ENCODE measurements at regions not wholly inside any gene's neighbourhood (a gene's known extent, or its start where the extent isn't known, plus 50 kb on each side); places are given as distances from the start of the nearest gene placed in this dataset.

DNA sequence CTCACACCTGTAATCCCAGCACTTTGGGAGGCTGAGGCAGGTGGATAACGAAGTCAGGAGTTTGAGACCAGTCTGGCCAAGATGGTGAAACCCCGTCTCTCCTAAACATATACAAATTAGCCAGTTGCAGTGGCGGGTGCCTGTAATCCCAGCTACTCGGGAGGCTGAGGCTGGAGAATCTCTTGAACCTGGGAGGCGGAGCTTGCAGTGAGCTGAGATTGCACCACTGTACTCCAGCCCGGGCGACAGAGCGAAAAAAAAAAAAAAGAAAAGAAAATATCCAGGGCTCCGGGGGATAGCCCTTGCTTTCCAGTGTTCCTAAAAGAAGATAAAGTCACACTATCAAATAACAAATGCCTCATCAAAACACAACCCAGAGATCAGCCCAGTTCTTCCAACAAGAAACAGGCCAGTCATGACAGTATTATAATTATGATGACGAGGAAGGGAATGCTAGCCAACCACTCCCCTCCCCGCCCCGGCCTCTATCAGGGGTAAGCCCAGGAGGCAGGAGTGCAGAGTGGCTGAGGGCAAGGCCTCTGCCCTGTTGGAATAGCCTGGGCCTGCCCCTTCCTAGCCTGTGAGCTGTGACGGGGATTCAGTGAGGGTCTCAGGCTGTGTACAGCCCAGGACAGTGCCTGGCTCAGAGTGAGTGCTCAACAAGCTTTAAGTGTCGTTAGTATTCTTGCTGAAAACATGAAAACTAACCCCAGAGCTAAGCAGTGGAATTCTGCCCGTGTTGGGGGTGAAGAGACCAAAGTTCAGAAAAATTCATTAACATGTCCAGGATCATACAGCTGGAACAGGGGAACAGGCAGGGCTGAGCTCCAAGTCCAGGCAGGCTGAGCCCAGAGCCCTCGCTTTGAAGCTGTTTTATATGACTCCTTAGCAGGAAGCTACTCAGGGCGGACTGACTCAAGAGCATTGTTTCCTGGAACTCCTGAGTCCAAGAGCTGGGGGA lies 54.3 kb downstream of the FAM241B start:
- no peak overlapping the region for H2AFZ ChIP-seq (ENCODE audit: low read length, unreplicated experiment)
- peak overlapping the region; percentile 62 for H3K27ac ChIP-seq (ENCODE audit: low read depth, low read length)
- peaks cover 56% of the 10 kb centered on the region for H3K27me3 ChIP-seq (ENCODE audit: insufficient read depth, low read length)
- peaks cover 22% of the 10 kb centered on the region for H3K4me1 ChIP-seq (ENCODE audit: control insufficient read depth, insufficient read depth, low read length, unreplicated experiment)
- no peaks in the 10 kb centered on the region for H3K36me3 ChIP-seq (ENCODE audit: insufficient read depth, low read length)
- H3K4me3 ChIP-seq (ENCODE audit: low read depth, low read length): no peak overlapping the region
- H3K79me2 ChIP-seq (ENCODE audit: control insufficient read depth, insufficient read depth, low read length, unreplicated experiment): no peaks in the 10 kb centered on the region

DNA sequence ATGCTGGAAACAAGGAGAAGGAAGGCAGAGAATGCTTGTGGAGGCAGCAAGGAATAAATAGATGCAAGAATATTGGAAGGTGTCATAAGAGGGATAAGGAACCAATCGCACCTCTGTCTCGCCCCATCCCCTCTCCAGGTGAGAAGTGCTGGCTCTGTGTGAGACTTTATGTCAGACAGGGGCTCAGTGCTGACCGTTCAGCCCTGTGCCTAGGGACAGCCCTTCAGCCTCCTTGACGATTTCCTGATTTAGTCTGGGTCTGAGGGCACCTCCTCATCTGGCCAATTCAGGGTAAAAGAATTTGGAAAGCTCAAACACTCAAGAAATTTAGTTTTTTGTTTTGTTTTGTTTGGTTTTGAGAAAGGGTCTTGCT lies 54.9 kb downstream of the FAM241B start:
- peak overlapping the region; percentile 62 for H3K27ac ChIP-seq (ENCODE audit: low read depth, low read length)
- H3K4me1 ChIP-seq (ENCODE audit: control insufficient read depth, insufficient read depth, low read length, unreplicated experiment): peaks cover 22% of the 10 kb centered on the region
- no peak overlapping the region for H3K4me3 ChIP-seq (ENCODE audit: low read depth, low read length)
- H2AFZ ChIP-seq (ENCODE audit: low read length, unreplicated experiment): no peak overlapping the region
- no peaks in the 10 kb centered on the region for H3K36me3 ChIP-seq (ENCODE audit: insufficient read depth, low read length)
- H3K79me2 ChIP-seq (ENCODE audit: control insufficient read depth, insufficient read depth, low read length, unreplicated experiment): no peaks in the 10 kb centered on the region
- H3K27me3 ChIP-seq (ENCODE audit: insufficient read depth, low read length): peaks cover 53% of the 10 kb centered on the region

DNA sequence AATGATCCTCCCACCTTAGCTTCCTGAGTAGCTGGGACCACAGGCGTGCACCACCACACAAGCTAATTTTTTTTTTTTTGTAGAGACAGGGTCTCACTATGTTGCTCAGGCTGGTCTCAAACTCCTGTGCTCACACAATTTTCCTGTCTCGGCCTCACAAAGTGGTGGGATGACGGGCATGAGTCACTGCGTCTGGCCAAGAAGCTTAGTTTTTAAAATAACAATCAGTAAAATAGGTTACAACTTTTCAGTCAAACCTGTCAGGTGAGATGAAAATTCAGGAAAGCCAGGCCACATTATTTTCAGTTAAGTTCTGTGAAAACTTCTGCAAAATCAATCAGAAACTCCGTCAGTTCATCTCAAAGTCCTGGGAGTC lies 55.4 kb downstream of the FAM241B start:
- Histone ChIP-seq H3K27ac (ENCODE audit: low read depth, low read length) (peak overlapping the region; percentile 22; the same call in 1 of the 2 replicates), H3K4me3 (ENCODE audit: low read depth, low read length) (no peak overlapping the region), H3K36me3 (ENCODE audit: insufficient read depth, low read length) (no peaks in the 10 kb centered on the region), H3K79me2 (ENCODE audit: control insufficient read depth, insufficient read depth, low read length, unreplicated experiment) (no peaks in the 10 kb centered on the region), H3K27me3 (ENCODE audit: insufficient read depth, low read length) (peaks cover 50% of the 10 kb centered on the region), H2AFZ (ENCODE audit: low read length, unreplicated experiment) (no peak overlapping the region), H3K4me1 (ENCODE audit: control insufficient read depth, insufficient read depth, low read length, unreplicated experiment) (peaks cover 22% of the 10 kb centered on the region)

DNA sequence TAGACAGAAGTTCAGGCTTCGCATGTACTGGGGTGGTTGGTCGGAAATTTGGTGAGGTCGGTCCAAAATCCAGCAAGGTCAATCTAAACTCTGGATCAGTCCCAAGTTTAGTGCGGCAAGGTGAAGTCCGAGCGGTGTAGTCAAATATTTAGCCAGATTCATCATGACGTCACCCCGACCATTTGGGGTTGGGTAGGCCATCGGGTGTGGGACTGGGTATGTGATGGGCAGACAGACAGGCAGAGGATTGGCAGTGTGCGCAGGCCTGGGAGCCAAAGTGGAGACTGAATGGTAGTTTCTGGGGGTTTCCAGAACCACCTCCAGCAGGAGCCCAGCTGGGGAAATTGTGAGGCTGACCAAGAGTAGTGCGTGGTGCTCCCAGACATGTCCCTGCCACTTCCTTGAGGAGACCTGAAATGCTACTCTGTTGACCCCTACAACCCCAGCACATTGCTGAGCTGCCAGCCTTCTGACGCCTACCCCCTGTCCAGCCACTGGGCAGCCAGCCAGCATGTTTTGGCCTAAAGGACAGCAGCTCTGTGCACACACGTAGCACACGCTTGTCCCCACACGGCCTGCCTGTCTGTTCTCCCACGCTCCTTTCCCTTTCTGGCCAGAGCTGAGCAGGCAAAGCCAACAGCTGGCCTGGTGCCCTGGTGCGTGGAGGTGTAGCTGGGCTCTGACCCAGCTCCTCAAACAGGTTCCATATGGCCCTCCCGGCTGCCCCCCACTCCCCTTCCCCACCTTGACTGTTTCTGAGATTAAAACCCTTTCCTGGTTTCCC lies 55.9 kb downstream of the FAM241B start:
- no peaks in the 10 kb centered on the region for H3K36me3 ChIP-seq (ENCODE audit: insufficient read depth, low read length)
- peaks cover 46% of the 10 kb centered on the region for H3K27me3 ChIP-seq (ENCODE audit: insufficient read depth, low read length)
- H2AFZ ChIP-seq (ENCODE audit: low read length, unreplicated experiment): no peak overlapping the region
- no peak overlapping the region for H3K4me3 ChIP-seq (ENCODE audit: low read depth, low read length)
- H3K79me2 ChIP-seq (ENCODE audit: control insufficient read depth, insufficient read depth, low read length, unreplicated experiment): no peaks in the 10 kb centered on the region
- peaks cover 22% of the 10 kb centered on the region for H3K4me1 ChIP-seq (ENCODE audit: control insufficient read depth, insufficient read depth, low read length, unreplicated experiment)
- H3K27ac ChIP-seq (ENCODE audit: low read depth, low read length): peak overlapping the region; percentile 22

DNA sequence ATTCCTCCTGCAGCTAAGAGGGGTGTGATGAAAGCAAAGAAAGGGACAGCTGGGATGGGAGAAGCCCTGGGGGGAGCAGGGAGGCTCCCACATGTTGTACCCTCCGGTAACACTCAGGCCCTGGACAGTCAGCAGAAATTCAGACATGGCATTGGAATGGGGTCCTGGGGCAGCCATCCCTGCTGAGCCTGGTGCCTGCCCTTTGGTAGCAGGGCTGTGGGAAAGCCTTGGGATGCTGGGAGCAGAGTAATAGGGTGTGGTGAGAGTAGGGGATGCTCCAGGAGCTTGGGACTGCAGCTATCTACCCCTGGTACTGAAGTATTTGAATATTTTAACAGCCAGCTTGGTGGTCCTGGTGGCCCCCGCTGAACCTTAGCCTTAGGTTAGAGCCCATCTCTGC lies 56.8 kb downstream of the FAM241B start:
- Histone ChIP-seq H3K27me3 (ENCODE audit: insufficient read depth, low read length) (peaks cover 37% of the 10 kb centered on the region), H2AFZ (ENCODE audit: low read length, unreplicated experiment) (no peak overlapping the region), H3K36me3 (ENCODE audit: insufficient read depth, low read length) (no peaks in the 10 kb centered on the region), H3K4me1 (ENCODE audit: control insufficient read depth, insufficient read depth, low read length, unreplicated experiment) (peaks cover 22% of the 10 kb centered on the region), H3K27ac (ENCODE audit: low read depth, low read length) (no peak overlapping the region; the same call in 1 of the 2 replicates), H3K79me2 (ENCODE audit: control insufficient read depth, insufficient read depth, low read length, unreplicated experiment) (no peaks in the 10 kb centered on the region), H3K4me3 (ENCODE audit: low read depth, low read length) (no peak overlapping the region)

DNA sequence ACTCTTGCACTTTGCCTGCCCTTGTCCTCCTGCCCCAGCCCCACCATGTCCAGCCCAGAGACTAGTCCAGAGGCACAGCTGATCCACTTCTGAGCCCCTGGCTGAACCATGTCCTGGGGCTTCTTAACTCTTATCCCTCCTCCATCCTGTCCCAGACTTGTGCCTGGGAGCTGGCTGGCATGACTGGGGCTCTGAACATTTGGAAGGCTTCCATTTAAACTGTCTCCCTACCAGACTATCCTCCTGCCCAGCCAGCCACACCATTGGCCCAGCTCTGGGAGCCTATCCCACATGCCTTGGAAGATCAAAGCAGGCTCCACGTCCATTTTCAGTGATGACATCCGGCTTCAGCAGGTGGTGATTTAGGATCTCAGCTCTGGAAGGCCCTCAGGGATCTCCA lies 57.4 kb downstream of the FAM241B start:
- Histone ChIP-seq H3K79me2 (ENCODE audit: control insufficient read depth, insufficient read depth, low read length, unreplicated experiment) (no peaks in the 10 kb centered on the region), H2AFZ (ENCODE audit: low read length, unreplicated experiment) (no peak overlapping the region), H3K27me3 (ENCODE audit: insufficient read depth, low read length) (peaks cover 33% of the 10 kb centered on the region), H3K27ac (ENCODE audit: low read depth, low read length) (no peak overlapping the region), H3K4me3 (ENCODE audit: low read depth, low read length) (no peak overlapping the region), H3K36me3 (ENCODE audit: insufficient read depth, low read length) (no peaks in the 10 kb centered on the region), H3K4me1 (ENCODE audit: control insufficient read depth, insufficient read depth, low read length, unreplicated experiment) (peaks cover 22% of the 10 kb centered on the region)

DNA sequence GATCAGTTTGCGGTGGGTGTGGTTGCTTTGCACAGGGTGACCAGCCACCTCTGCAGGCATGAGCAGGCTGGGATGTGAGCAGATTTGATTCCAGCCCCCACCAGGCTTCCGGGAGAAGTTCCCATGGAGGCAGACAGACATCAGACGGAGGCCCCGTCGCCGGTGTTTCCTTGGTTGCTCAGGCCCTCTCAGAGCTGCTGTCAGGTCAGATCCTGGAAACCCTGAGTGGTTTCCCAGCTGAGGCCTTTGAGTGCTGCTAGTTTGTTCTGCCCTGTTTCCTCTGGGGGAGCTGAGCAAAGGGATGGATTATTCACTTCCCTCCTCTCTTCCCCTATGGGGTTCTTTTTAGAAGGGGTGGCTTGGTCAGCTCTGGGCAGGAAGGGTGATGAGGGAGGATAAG lies 62.2 kb downstream of the FAM241B start:
- Histone ChIP-seq H3K4me3 (ENCODE audit: low read depth, low read length) (no peak overlapping the region), H3K27me3 (ENCODE audit: insufficient read depth, low read length) (peaks cover 22% of the 10 kb centered on the region), H3K36me3 (ENCODE audit: insufficient read depth, low read length) (no peaks in the 10 kb centered on the region), H3K4me1 (ENCODE audit: control insufficient read depth, insufficient read depth, low read length, unreplicated experiment) (no peaks in the 10 kb centered on the region), H2AFZ (ENCODE audit: low read length, unreplicated experiment) (no peak overlapping the region), H3K79me2 (ENCODE audit: control insufficient read depth, insufficient read depth, low read length, unreplicated experiment) (no peaks in the 10 kb centered on the region), H3K27ac (ENCODE audit: low read depth, low read length) (no peak overlapping the region)

DNA sequence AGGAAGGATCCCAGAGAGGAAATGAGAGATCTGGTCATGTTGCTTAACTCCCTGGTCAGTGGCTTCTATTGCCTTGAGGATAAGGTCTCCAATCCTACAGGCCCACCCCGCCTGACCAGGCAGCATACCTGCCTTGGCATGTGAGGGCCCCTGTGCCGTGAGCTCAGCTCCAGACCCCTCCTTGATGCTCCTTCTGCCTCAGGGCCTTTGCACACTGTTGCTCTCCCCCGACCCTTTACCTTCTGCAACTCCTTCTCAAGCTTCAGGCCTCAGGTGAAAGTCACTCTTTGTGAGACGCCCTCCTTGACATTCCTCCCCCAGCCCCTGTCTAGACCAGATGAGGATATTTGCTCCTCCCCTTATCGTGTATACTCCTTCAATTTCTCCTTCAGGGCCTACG lies 62.8 kb downstream of the FAM241B start:
- H3K36me3 ChIP-seq (ENCODE audit: insufficient read depth, low read length): no peaks in the 10 kb centered on the region
- H3K79me2 ChIP-seq (ENCODE audit: control insufficient read depth, insufficient read depth, low read length, unreplicated experiment): no peaks in the 10 kb centered on the region
- no peaks in the 10 kb centered on the region for H3K4me1 ChIP-seq (ENCODE audit: control insufficient read depth, insufficient read depth, low read length, unreplicated experiment)
- H3K27me3 ChIP-seq (ENCODE audit: insufficient read depth, low read length): peaks cover 28% of the 10 kb centered on the region
- no peak overlapping the region for H2AFZ ChIP-seq (ENCODE audit: low read length, unreplicated experiment)
- H3K27ac ChIP-seq (ENCODE audit: low read depth, low read length): no peak overlapping the region
- H3K4me3 ChIP-seq (ENCODE audit: low read depth, low read length): no peak overlapping the region

DNA sequence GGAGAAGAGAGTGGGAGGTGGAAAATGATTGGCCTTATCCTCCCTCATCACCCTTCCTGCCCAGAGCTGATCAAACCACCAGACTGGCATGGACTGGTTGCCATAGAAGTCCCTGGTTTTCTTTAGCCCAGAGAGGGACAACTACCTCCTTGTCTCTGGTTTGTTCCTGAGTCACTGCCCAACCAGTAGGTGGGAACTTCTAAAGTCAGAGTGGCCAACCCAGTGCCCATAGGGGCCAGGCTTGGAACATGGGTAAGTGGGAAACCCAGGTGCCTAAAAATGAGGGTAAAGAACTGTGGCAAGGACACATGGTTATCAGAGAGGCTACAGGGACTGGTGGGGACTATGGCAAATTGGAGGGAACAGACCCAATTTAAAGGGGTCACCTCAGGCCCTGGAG lies 63.8 kb downstream of the FAM241B start:
- no peaks in the 10 kb centered on the region for H3K79me2 ChIP-seq (ENCODE audit: control insufficient read depth, insufficient read depth, low read length, unreplicated experiment)
- H3K27ac ChIP-seq (ENCODE audit: low read depth, low read length): no peak overlapping the region
- H3K36me3 ChIP-seq (ENCODE audit: insufficient read depth, low read length): no peaks in the 10 kb centered on the region
- no peaks in the 10 kb centered on the region for H3K4me1 ChIP-seq (ENCODE audit: control insufficient read depth, insufficient read depth, low read length, unreplicated experiment)
- H3K27me3 ChIP-seq (ENCODE audit: insufficient read depth, low read length): peaks cover 22% of the 10 kb centered on the region
- H2AFZ ChIP-seq (ENCODE audit: low read length, unreplicated experiment): no peak overlapping the region
- no peak overlapping the region for H3K4me3 ChIP-seq (ENCODE audit: low read depth, low read length)

DNA sequence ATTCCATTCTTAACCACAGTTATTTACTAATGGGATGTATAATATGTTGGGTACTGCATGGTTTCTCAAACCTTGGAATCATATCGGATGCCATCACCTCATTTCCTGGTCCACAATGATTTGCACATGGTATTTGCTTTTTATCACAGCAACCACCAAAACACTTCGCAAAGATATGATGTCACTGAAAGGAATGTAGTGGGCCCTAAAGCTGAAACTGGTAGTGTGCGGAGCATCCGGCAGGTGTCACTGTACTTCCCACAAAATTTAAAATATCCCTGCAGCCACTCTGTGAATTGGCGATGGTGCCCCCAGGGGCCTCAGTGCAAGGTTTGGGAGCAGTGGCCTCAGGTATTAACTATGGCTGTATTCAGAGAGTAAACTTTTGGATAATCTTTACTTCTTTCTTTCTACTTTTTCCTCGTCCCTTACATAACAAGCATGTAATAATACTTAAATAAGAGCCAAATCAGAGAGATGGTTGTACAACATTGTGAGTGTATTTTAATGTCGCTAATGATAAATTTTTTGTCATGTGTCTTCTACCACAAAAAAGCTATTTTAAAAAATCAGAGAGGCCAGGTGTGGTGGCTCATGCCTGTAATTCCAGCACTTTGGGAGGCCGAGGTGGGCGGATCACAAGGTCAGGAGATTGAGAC lies 66.2 kb downstream of the FAM241B start:
- H2AFZ ChIP-seq (ENCODE audit: low read length, unreplicated experiment): no peak overlapping the region
- H3K27ac ChIP-seq (ENCODE audit: low read depth, low read length): peak overlapping the region; percentile 35; the same call in 1 of the 2 replicates
- H3K36me3 ChIP-seq (ENCODE audit: insufficient read depth, low read length): no peaks in the 10 kb centered on the region
- H3K4me3 ChIP-seq (ENCODE audit: low read depth, low read length): no peak overlapping the region
- peaks cover 31% of the 10 kb centered on the region for H3K27me3 ChIP-seq (ENCODE audit: insufficient read depth, low read length)
- no peaks in the 10 kb centered on the region for H3K4me1 ChIP-seq (ENCODE audit: control insufficient read depth, insufficient read depth, low read length, unreplicated experiment)
- no peaks in the 10 kb centered on the region for H3K79me2 ChIP-seq (ENCODE audit: control insufficient read depth, insufficient read depth, low read length, unreplicated experiment)

All from ACC112 (cell line).